Stimulated activated CD4-positive, alpha-beta T cell treated with anti-CD3 and anti-CD28 coated beads, Interleukin-12 subunit alpha, Interleukin-12 subunit beta, amount 100 ng/mL, for 4 hours (primary cell): ENCODE measurements at regions not wholly inside any gene's neighbourhood (a gene's known extent, or its start where the extent isn't known, plus 50 kb on each side); places are given as distances from the start of the nearest gene placed in this dataset.

Source experiments
- DNase-seq: peaks from one replicate; pipeline ENCODE4 v3.0.0-alpha.2; 2020

GRCh38 chr16:66169817-66170216 is 196.7 kb upstream of the CDH5 start:
- no peak for DNase-seq

- no peak for DNase-seq
These were observed 197.7 kb upstream of the CDH5 start for GRCh38 chr16:66168777-66169176.

- DNase-seq, result no peak
These were observed 198.8 kb upstream of the CDH5 start for GRCh38 chr16:66167564-66168291.

GRCh38 chr16:66166490-66166889 is 200.0 kb upstream of the CDH5 start:
- DNase-seq, result no peak

- no peak for DNase-seq
These were observed 200.6 kb upstream of the CDH5 start for GRCh38 chr16:66165879-66166278.

- no peak for DNase-seq
These were observed 201.8 kb upstream of the CDH5 start for GRCh38 chr16:66164581-66165247.

GRCh38 chr16:66162821-66163220 is 203.7 kb upstream of the CDH5 start:
- no peak for DNase-seq

- no peak for DNase-seq
These were observed 204.5 kb upstream of the CDH5 start for GRCh38 chr16:66161942-66162341.

GRCh38 chr16:66161269-66161668 is 205.2 kb upstream of the CDH5 start:
- no peak for DNase-seq

GRCh38 chr16:66159987-66160386 is 206.5 kb upstream of the CDH5 start:
- no peak for DNase-seq

- no peak for DNase-seq
These were observed 210.0 kb upstream of the CDH5 start for GRCh38 chr16:66156538-66156937.

GRCh38 chr16:66155933-66156332 is 210.6 kb upstream of the CDH5 start:
- DNase-seq, result no peak

GRCh38 chr16:66154801-66155200 is 211.7 kb upstream of the CDH5 start:
- no peak for DNase-seq

GRCh38 chr16:66152823-66153393 is 213.6 kb upstream of the CDH5 start:
- DNase-seq, result no peak

GRCh38 chr16:66152181-66152580 is 214.3 kb upstream of the CDH5 start:
- no peak for DNase-seq

- no peak for DNase-seq
These were observed 215.6 kb upstream of the CDH5 start for GRCh38 chr16:66150698-66151482.

GRCh38 chr16:66147291-66147690 is 219.2 kb upstream of the CDH5 start:
- DNase-seq, result no peak

- DNase-seq, result no peak
These were observed 219.7 kb upstream of the CDH5 start for GRCh38 chr16:66146798-66147197.

GRCh38 chr16:66144641-66145040 is 221.8 kb upstream of the CDH5 start:
- DNase-seq, result no peak

GRCh38 chr16:66143415-66143814 is 223.1 kb upstream of the CDH5 start:
- DNase-seq, result no peak

- no peak for DNase-seq
These were observed 224.6 kb upstream of the CDH5 start for GRCh38 chr16:66141885-66142284.

- no peak for DNase-seq
These were observed 228.6 kb upstream of the CDH5 start for GRCh38 chr16:66137853-66138252.

GRCh38 chr16:66136841-66137240 is 229.7 kb upstream of the CDH5 start:
- DNase-seq, result no peak

- no peak for DNase-seq
These were observed 230.7 kb upstream of the CDH5 start for GRCh38 chr16:66135838-66136237.
